ENCODE measurements at regions not wholly inside any gene's neighbourhood (a gene's known extent, or its start where the extent isn't known, plus 50 kb on each side); places are given as distances from the start of the nearest gene placed in this dataset.
A peak's percentile ranks its signal among the peaks of the same experiment; 100 is the strongest.

DNA sequence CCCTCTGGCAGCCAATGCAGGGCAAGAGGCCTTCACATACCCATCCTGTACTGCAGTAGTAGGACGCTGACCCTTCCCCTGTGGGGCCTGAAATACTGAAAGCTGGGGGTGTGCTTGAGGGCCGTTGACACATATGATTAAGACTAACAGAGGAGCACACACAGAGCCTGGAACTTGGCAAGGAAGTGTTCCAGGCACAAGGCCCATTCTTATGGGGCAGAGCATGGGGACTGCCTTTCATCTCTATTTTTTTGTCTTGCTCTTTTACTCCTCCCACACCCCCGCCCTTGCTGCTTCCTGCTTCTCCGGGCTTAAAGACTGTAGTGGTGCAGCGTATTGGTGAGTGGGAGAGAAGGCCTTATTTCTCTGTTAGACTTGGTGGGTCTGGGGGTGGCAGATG, 137.4 kb downstream of the BACH1 start:
- Histone ChIP-seq H3K27me3 (replicated peaks; ENCODE audit: control insufficient read depth, insufficient read depth, low read length, poor library complexity, severe bottlenecking) (no peaks in the 10 kb centered on the region), H3K4me1 (ENCODE audit: control insufficient read depth, insufficient read depth, low read length, poor library complexity, severe bottlenecking) (peaks cover 4% of the 10 kb centered on the region), H3K4me3 (ENCODE audit: insufficient read depth, low read depth, low read length, poor library complexity, severe bottlenecking) (peak overlapping the region; percentile 23), H3K9me3 (ENCODE audit: control insufficient read depth, low read length) (no peaks in the 10 kb centered on the region), H3K27ac (ENCODE audit: insufficient read depth, low read length, poor library complexity, severe bottlenecking) (no peak overlapping the region), H3K36me3 (ENCODE audit: control insufficient read depth, insufficient read depth, low read length) (no peaks in the 10 kb centered on the region)
- peak; percentile 2 to 5 (median 3) for DNase-seq

DNA sequence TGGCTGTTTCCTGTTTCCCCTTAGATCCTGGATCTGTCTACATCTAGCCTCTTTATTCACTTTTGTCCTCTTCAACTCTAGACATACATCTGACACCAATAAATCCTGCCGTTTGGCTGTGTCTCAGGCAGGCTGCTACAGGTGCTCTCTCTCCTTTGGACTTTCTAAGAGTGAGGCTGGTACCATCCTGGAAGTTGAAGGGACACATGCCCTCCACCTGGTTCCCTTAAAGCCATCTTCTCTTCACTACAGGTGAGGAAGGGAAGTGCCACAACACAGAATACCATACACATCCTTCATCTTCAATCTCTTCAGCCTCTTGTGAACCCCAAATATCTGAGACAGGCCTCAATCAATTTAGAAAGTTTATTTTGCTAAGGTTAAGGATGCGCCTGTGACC, 137.9 kb downstream of the BACH1 start:
- no peak overlapping the region for H3K27ac ChIP-seq (ENCODE audit: insufficient read depth, low read length, poor library complexity, severe bottlenecking)
- H3K9me3 ChIP-seq (ENCODE audit: control insufficient read depth, low read length), result no peaks in the 10 kb centered on the region
- no peak for DNase-seq
- H3K27me3 ChIP-seq (replicated peaks; ENCODE audit: control insufficient read depth, insufficient read depth, low read length, poor library complexity, severe bottlenecking), result no peaks in the 10 kb centered on the region
- no peaks in the 10 kb centered on the region for H3K36me3 ChIP-seq (ENCODE audit: control insufficient read depth, insufficient read depth, low read length)
- H3K4me3 ChIP-seq (ENCODE audit: insufficient read depth, low read depth, low read length, poor library complexity, severe bottlenecking), result peak overlapping the region; percentile 23
- peaks cover 4% of the 10 kb centered on the region for H3K4me1 ChIP-seq (ENCODE audit: control insufficient read depth, insufficient read depth, low read length, poor library complexity, severe bottlenecking)

DNA sequence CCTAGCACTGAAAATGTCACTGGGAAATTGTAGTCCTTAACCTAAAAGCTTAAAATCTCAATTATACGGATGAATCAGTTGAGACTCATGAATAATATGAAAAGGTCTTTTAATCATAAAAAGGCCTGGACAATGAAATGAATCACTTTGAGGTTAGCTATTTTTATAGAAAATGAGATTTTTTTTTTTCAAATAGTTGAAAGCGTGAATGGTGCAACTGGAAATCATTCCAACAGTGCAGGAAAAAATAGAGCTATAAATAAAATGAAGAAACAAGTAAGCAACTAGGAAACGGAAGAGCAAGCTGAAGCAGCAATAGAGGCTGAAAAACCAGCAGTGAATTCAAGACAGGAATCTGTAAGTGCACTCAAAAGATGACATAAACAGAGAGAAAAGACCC, 142.9 kb downstream of the BACH1 start:
- Histone ChIP-seq H3K36me3 (ENCODE audit: control insufficient read depth, insufficient read depth, low read length) (no peaks in the 10 kb centered on the region), H3K27ac (ENCODE audit: insufficient read depth, low read length, poor library complexity, severe bottlenecking) (no peak overlapping the region), H3K4me3 (ENCODE audit: insufficient read depth, low read depth, low read length, poor library complexity, severe bottlenecking) (no peak overlapping the region), H3K27me3 (replicated peaks; ENCODE audit: control insufficient read depth, insufficient read depth, low read length, poor library complexity, severe bottlenecking) (no peaks in the 10 kb centered on the region), H3K4me1 (ENCODE audit: control insufficient read depth, insufficient read depth, low read length, poor library complexity, severe bottlenecking) (no peaks in the 10 kb centered on the region), H3K9me3 (ENCODE audit: control insufficient read depth, low read length) (no peaks in the 10 kb centered on the region)
- DNase-seq, result no peak

DNA sequence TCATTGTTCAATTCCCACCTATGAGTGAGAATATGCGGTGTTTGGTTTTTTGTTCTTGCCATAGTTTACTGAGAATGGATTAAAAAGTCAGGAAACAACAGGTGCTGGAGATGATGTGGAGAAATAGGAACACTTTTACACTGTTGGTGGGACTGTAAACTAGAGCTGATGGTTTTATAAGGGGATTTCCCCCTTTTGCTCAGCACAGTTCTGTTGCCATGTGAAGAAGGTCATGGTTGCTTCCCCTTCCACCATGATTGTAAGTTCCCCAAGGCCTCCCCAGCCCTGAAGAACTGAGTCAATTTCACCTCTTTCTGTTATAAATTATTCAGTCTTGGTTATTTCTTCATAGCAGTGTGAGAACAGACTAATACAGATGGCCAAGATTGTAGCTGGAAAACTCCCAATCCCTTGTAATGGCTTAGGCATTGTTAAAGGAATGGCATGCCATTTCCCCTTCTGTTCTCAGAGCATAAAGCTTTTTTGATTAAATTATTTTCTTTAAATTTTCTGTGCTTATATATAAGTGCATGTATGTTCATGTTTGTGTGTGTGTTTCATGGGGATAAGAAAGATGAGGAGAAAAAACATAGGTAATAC, 144.8 kb downstream of the BACH1 start:
- no peak for DNase-seq
- Histone ChIP-seq H3K27ac (ENCODE audit: insufficient read depth, low read length, poor library complexity, severe bottlenecking) (no peak overlapping the region), H3K27me3 (replicated peaks; ENCODE audit: control insufficient read depth, insufficient read depth, low read length, poor library complexity, severe bottlenecking) (no peaks in the 10 kb centered on the region)

DNA sequence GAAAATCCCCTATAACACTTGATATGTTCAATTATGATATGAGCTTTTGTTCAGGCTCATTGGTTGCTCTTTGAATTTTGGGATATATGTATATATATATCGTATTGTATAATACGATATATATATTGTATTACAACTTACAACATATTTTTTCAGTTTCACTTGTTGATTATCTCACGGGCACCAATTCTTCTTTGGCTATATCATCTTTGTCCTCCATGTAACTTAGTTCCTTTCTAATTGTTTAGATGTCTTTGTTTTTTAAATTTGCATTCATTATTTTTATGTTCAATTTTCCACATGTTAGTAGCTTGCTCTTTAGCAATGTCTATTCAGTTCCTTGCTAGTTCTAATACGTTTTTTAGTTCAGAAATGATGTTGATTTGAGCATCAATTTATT, 150.0 kb downstream of the BACH1 start:
- no peak for DNase-seq
- Histone ChIP-seq H3K9me3 (ENCODE audit: control insufficient read depth, low read length) (no peaks in the 10 kb centered on the region), H3K36me3 (ENCODE audit: control insufficient read depth, insufficient read depth, low read length) (no peaks in the 10 kb centered on the region), H3K4me3 (ENCODE audit: insufficient read depth, low read depth, low read length, poor library complexity, severe bottlenecking) (no peak overlapping the region), H3K27me3 (replicated peaks; ENCODE audit: control insufficient read depth, insufficient read depth, low read length, poor library complexity, severe bottlenecking) (no peaks in the 10 kb centered on the region), H3K4me1 (ENCODE audit: control insufficient read depth, insufficient read depth, low read length, poor library complexity, severe bottlenecking) (peaks cover 10% of the 10 kb centered on the region), H3K27ac (ENCODE audit: insufficient read depth, low read length, poor library complexity, severe bottlenecking) (no peak overlapping the region)

More for the DNA sequence above, 144.8 kb downstream of the BACH1 start:
- H3K36me3 ChIP-seq (ENCODE audit: control insufficient read depth, insufficient read depth, low read length), result no peaks in the 10 kb centered on the region
- H3K4me1 ChIP-seq (ENCODE audit: control insufficient read depth, insufficient read depth, low read length, poor library complexity, severe bottlenecking), result no peaks in the 10 kb centered on the region
- H3K4me3 ChIP-seq (ENCODE audit: insufficient read depth, low read depth, low read length, poor library complexity, severe bottlenecking), result no peak overlapping the region
- H3K9me3 ChIP-seq (ENCODE audit: control insufficient read depth, low read length), result no peaks in the 10 kb centered on the region

DNA sequence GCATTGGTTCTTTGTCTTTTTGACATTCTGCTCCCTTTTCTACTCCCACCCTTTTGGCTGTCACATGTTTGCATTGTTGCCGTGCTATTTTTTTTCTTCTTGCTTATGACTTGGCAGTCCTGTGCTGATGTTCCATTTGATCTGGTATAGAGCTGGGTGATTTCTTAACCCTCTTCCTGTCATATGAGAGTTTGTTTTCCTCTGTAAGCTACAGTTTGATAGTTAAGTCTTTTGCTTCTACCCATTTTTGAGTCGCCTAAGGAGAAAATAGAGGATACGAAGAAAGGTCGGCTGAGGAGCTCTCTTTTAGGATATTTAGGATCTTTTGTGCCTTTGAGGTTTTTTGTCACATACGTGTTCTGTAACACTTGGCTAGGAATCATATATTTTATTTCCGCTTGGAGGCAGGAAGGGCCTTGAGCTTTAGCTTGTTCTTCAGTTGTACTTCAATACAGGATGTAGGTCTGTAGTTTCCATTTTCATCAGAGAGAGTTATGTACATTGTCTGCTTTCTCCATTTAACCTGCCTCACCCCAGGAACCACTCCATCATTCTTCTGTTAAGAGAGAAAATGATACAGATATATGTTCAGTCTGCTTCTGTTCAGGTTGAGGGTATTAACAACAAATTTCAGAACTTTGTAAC, 150.7 kb downstream of the BACH1 start:
- Histone ChIP-seq H3K4me1 (ENCODE audit: control insufficient read depth, insufficient read depth, low read length, poor library complexity, severe bottlenecking) (peaks cover 10% of the 10 kb centered on the region), H3K9me3 (ENCODE audit: control insufficient read depth, low read length) (no peaks in the 10 kb centered on the region), H3K27ac (ENCODE audit: insufficient read depth, low read length, poor library complexity, severe bottlenecking) (peak overlapping the region; percentile 30), H3K27me3 (replicated peaks; ENCODE audit: control insufficient read depth, insufficient read depth, low read length, poor library complexity, severe bottlenecking) (no peaks in the 10 kb centered on the region), H3K4me3 (ENCODE audit: insufficient read depth, low read depth, low read length, poor library complexity, severe bottlenecking) (no peak overlapping the region), H3K36me3 (ENCODE audit: control insufficient read depth, insufficient read depth, low read length) (no peaks in the 10 kb centered on the region)
- peak in 1 of 3 donors; percentile 7 for DNase-seq

DNA sequence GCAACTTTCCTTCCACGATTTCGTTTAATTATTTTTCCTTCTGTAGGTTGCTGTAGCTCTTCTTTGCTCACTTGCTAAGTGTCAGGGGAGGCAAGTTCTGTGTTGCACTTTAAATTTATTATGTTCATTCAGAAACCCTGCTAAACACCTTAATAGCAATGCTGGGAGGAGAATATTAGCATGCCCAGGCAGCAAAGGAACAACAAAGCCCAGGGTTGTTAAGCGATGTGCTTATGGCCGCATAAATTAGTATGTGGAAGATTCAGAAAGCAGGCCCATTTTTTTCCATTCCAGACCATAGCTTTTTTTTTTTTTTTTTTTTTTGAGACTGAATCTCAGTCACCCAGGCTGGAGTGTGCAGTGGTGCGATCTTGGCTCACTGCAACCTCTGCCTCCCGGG, 151.3 kb downstream of the BACH1 start:
- Histone ChIP-seq H3K27me3 (replicated peaks; ENCODE audit: control insufficient read depth, insufficient read depth, low read length, poor library complexity, severe bottlenecking) (no peaks in the 10 kb centered on the region), H3K27ac (ENCODE audit: insufficient read depth, low read length, poor library complexity, severe bottlenecking) (peak overlapping the region; percentile 30), H3K4me1 (ENCODE audit: control insufficient read depth, insufficient read depth, low read length, poor library complexity, severe bottlenecking) (peaks cover 10% of the 10 kb centered on the region), H3K9me3 (ENCODE audit: control insufficient read depth, low read length) (no peaks in the 10 kb centered on the region), H3K4me3 (ENCODE audit: insufficient read depth, low read depth, low read length, poor library complexity, severe bottlenecking) (no peak overlapping the region), H3K36me3 (ENCODE audit: control insufficient read depth, insufficient read depth, low read length) (no peaks in the 10 kb centered on the region)
- no peak for DNase-seq

DNA sequence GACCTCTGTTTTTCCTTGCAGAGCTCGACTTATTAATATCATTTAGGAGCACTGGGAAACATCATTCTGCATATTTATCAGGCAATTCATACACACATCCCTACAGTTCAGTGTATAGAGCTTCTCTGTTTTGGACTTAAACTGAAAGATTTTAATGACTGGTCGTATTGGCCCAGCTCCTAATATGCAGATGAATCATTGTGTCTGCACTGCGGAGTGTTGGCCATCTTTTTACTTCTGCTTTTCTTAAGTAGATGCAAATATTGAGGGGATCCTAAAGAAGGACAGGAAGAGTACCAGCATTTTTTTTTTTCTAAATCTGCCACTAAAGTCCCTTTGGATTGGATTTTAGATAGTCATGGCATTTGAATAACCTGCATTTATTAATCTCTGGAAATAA, 154.8 kb downstream of the BACH1 start:
- no peaks in the 10 kb centered on the region for H3K36me3 ChIP-seq (ENCODE audit: control insufficient read depth, insufficient read depth, low read length)
- no peak overlapping the region for H3K4me3 ChIP-seq (ENCODE audit: insufficient read depth, low read depth, low read length, poor library complexity, severe bottlenecking)
- no peaks in the 10 kb centered on the region for H3K9me3 ChIP-seq (ENCODE audit: control insufficient read depth, low read length)
- H3K27ac ChIP-seq (ENCODE audit: insufficient read depth, low read length, poor library complexity, severe bottlenecking), result no peak overlapping the region
- H3K27me3 ChIP-seq (replicated peaks; ENCODE audit: control insufficient read depth, insufficient read depth, low read length, poor library complexity, severe bottlenecking), result no peaks in the 10 kb centered on the region
- DNase-seq, result no peak
- peaks cover 10% of the 10 kb centered on the region for H3K4me1 ChIP-seq (ENCODE audit: control insufficient read depth, insufficient read depth, low read length, poor library complexity, severe bottlenecking)

DNA sequence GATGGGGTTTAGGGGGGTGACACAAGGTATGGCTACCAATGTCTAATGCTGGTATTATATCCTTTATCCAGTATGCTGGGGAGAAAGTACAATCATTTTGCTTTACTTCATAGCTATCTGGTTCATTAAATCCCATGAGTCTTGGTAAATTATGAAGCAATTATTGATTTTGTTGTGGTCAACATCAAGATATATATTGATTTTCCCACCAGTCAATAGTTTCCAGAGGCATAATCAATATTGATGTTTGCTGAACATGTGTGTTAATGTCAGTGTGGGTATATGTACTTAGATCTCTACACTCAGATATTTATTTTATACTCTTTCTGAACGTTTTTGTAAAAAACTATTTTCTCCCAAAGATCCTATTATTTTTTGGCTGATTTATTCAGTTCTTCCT, 155.5 kb downstream of the BACH1 start:
- no peaks in the 10 kb centered on the region for H3K27me3 ChIP-seq (replicated peaks; ENCODE audit: control insufficient read depth, insufficient read depth, low read length, poor library complexity, severe bottlenecking)
- peaks cover 10% of the 10 kb centered on the region for H3K4me1 ChIP-seq (ENCODE audit: control insufficient read depth, insufficient read depth, low read length, poor library complexity, severe bottlenecking)
- no peak overlapping the region for H3K27ac ChIP-seq (ENCODE audit: insufficient read depth, low read length, poor library complexity, severe bottlenecking)
- no peak for DNase-seq
- no peaks in the 10 kb centered on the region for H3K9me3 ChIP-seq (ENCODE audit: control insufficient read depth, low read length)
- no peak overlapping the region for H3K4me3 ChIP-seq (ENCODE audit: insufficient read depth, low read depth, low read length, poor library complexity, severe bottlenecking)
- H3K36me3 ChIP-seq (ENCODE audit: control insufficient read depth, insufficient read depth, low read length), result no peaks in the 10 kb centered on the region

DNA sequence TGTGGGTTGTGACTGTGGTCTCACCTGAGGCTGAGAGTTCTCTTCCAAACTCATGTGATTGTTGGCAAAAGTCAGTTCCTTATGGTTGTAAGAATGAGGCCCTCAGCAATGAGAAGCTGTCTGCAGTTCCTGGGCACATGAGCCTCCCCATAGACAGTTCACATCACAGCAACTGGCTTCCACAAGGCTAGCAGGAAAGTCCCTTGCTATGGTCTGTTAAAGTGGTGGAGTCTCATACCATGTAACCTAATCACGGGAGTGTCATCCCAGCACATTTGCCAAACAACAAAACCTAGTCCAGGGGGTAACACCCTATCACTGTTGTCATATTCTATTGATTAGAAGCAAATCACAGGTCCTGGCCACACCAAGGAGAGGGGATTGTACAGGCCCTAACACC, 163.8 kb downstream of the BACH1 start:
- Histone ChIP-seq H3K4me3 (ENCODE audit: insufficient read depth, low read depth, low read length, poor library complexity, severe bottlenecking) (no peak overlapping the region), H3K4me1 (ENCODE audit: control insufficient read depth, insufficient read depth, low read length, poor library complexity, severe bottlenecking) (no peaks in the 10 kb centered on the region), H3K27ac (ENCODE audit: insufficient read depth, low read length, poor library complexity, severe bottlenecking) (no peak overlapping the region), H3K36me3 (ENCODE audit: control insufficient read depth, insufficient read depth, low read length) (no peaks in the 10 kb centered on the region), H3K27me3 (replicated peaks; ENCODE audit: control insufficient read depth, insufficient read depth, low read length, poor library complexity, severe bottlenecking) (no peaks in the 10 kb centered on the region), H3K9me3 (ENCODE audit: control insufficient read depth, low read length) (no peaks in the 10 kb centered on the region)
- DNase-seq, result no peak
